ENCODE measurements at regions not wholly inside any gene's neighbourhood (a gene's known extent, or its start where the extent isn't known, plus 50 kb on each side); places are given as distances from the start of the nearest gene placed in this dataset.
A peak's percentile ranks its signal among the peaks of the same experiment; 100 is the strongest.

GRCh38 chr12:107397890-107398500 is 287.6 kb upstream of the PWP1 start:
- DNase-seq (ENCODE audit: extremely low read depth in 1 of 2, low read depth in 1 of 2), result no peak

GRCh38 chr12:107399046-107399445 is 286.6 kb upstream of the PWP1 start:
- DNase-seq (ENCODE audit: extremely low read depth in 1 of 2, low read depth in 1 of 2), result no peak

- no peak for DNase-seq (ENCODE audit: extremely low read depth in 1 of 2, low read depth in 1 of 2)
Measured at GRCh38 chr12:107400686-107401447, 284.7 kb upstream of the PWP1 start.

GRCh38 chr12:107402041-107403022 is 283.3 kb upstream of the PWP1 start:
- peak; percentile 16 to 20 for DNase-seq (ENCODE audit: extremely low read depth in 1 of 2, low read depth in 1 of 2)

GRCh38 chr12:107404981-107405380 is 280.6 kb upstream of the PWP1 start:
- no peak for DNase-seq (ENCODE audit: extremely low read depth in 1 of 2, low read depth in 1 of 2)

- DNase-seq (ENCODE audit: extremely low read depth in 1 of 2, low read depth in 1 of 2), result no peak
Measured at GRCh38 chr12:107405436-107405835, 280.2 kb upstream of the PWP1 start.

GRCh38 chr12:107406932-107407331 is 278.7 kb upstream of the PWP1 start:
- no peak for DNase-seq (ENCODE audit: extremely low read depth in 1 of 2, low read depth in 1 of 2)

- DNase-seq (ENCODE audit: extremely low read depth in 1 of 2, low read depth in 1 of 2), result no peak
Measured at GRCh38 chr12:107411792-107412535, 273.6 kb upstream of the PWP1 start.

GRCh38 chr12:107415071-107415470 is 270.5 kb upstream of the PWP1 start:
- DNase-seq (ENCODE audit: extremely low read depth in 1 of 2, low read depth in 1 of 2), result no peak

- DNase-seq (ENCODE audit: extremely low read depth in 1 of 2, low read depth in 1 of 2), result no peak
Measured at GRCh38 chr12:107415834-107416233, 269.8 kb upstream of the PWP1 start.

- DNase-seq (ENCODE audit: extremely low read depth in 1 of 2, low read depth in 1 of 2), result no peak
Measured at GRCh38 chr12:107417004-107417403, 268.6 kb upstream of the PWP1 start.

GRCh38 chr12:107418981-107419380 is 266.6 kb upstream of the PWP1 start:
- DNase-seq (ENCODE audit: extremely low read depth in 1 of 2, low read depth in 1 of 2), result no peak

GRCh38 chr12:107423531-107423930 is 262.1 kb upstream of the PWP1 start:
- DNase-seq (ENCODE audit: extremely low read depth in 1 of 2, low read depth in 1 of 2), result no peak

GRCh38 chr12:107429006-107429705 is 256.4 kb upstream of the PWP1 start:
- DNase-seq (ENCODE audit: extremely low read depth in 1 of 2, low read depth in 1 of 2), result no peak

GRCh38 chr12:107431942-107432341 is 253.7 kb upstream of the PWP1 start:
- DNase-seq (ENCODE audit: extremely low read depth in 1 of 2, low read depth in 1 of 2), result no peak

- DNase-seq (ENCODE audit: extremely low read depth in 1 of 2, low read depth in 1 of 2), result no peak
Measured at GRCh38 chr12:107435072-107435471, 250.5 kb upstream of the PWP1 start.

- no peak for DNase-seq (ENCODE audit: extremely low read depth in 1 of 2, low read depth in 1 of 2)
Measured at GRCh38 chr12:107435520-107435919, 250.1 kb upstream of the PWP1 start.

- DNase-seq (ENCODE audit: extremely low read depth in 1 of 2, low read depth in 1 of 2), result no peak
Measured at GRCh38 chr12:107436376-107436775, 249.2 kb upstream of the PWP1 start.

GRCh38 chr12:107436836-107437235 is 248.8 kb upstream of the PWP1 start:
- no peak for DNase-seq (ENCODE audit: extremely low read depth in 1 of 2, low read depth in 1 of 2)

GRCh38 chr12:107437954-107438353 is 247.6 kb upstream of the PWP1 start:
- DNase-seq (ENCODE audit: extremely low read depth in 1 of 2, low read depth in 1 of 2), result no peak

Measured in activated CD8-positive, alpha-beta memory T cell treated with anti-CD3 and anti-CD28 coated beads for 1 hour (primary cell).